ENCODE measurements at regions not wholly inside any gene's neighbourhood (a gene's known extent, or its start where the extent isn't known, plus 50 kb on each side); places are given as distances from the start of the nearest gene placed in this dataset.

DNA sequence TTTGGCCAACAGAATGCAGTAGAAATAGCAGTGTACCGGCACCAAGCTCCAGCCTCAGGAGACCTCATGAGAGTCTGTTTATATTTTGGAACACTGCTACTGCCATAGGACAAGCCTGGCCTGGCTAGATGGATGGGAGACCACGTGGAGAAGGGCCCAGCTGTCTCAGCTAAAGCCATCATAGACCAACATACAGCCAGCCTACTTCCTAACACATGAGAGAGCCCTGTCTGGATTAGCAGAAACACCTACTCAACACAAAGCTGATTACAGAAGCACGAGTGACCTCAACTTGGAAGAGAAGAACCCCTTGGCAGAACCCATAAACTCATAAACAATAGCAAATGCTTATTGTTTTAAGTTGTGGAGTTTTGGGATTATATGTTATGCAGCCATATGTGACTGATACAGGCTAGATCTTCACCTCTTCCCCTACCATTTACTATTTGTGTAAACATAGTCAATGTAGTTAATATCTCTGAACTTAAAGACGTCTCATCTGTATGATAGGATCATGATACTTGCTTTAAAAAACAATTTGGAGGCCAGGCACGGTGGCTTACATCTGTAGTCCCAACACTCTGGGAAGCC is 199.4 kb upstream of the ZNF217 start:
- TF ChIP-seq POLR2A (IDR thresholded peaks at IDR 0.05) = no peak
- no peak for TF ChIP-seq EP300 (IDR thresholded peaks at IDR 0.05)
- TF ChIP-seq, protein P1, sequence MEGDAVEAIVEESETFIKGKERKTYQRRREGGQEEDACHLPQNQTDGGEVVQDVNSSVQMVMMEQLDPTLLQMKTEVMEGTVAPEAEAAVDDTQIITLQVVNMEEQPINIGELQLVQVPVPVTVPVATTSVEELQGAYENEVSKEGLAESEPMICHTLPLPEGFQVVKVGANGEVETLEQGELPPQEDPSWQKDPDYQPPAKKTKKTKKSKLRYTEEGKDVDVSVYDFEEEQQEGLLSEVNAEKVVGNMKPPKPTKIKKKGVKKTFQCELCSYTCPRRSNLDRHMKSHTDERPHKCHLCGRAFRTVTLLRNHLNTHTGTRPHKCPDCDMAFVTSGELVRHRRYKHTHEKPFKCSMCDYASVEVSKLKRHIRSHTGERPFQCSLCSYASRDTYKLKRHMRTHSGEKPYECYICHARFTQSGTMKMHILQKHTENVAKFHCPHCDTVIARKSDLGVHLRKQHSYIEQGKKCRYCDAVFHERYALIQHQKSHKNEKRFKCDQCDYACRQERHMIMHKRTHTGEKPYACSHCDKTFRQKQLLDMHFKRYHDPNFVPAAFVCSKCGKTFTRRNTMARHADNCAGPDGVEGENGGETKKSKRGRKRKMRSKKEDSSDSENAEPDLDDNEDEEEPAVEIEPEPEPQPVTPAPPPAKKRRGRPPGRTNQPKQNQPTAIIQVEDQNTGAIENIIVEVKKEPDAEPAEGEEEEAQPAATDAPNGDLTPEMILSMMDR (IDR thresholded peaks at IDR 0.05) = no peak
